ENCODE measurements at regions not wholly inside any gene's neighbourhood (a gene's known extent, or its start where the extent isn't known, plus 50 kb on each side); places are given as distances from the start of the nearest gene placed in this dataset.

DNA sequence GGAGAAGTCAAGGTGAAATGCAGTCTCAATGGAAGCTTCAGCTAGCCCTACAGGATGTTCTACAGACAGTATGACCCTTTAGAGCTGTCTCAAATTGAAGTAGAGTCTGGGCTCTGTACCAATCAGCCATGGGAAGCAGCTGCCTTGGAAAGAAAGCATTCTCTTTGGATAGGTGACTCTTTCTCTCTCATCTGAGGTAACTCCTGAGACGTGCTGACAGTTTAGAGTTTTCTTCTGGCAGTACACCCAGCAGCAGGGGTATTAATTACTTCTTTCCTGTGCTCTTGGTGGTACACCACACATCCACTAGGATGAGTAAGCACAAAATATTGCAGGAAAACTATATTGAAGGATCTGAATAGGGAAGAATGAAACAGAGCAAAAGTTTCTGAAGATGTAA, 329.6 kb upstream of the RGMB start:
- DNase-seq (ENCODE audit: low read depth in 1 of 2, low spot score in 1 of 2): no peak
- in situ Hi-C loops (cut with HindIII; ENCODE audit: low pct_unique_long_range_greater_than_20kb, low sequenced_read_pairs): no loop called here
- TF ChIP-seq JUND (IDR thresholded peaks at IDR 0.05; ENCODE audit: low read depth): no peak

DNA sequence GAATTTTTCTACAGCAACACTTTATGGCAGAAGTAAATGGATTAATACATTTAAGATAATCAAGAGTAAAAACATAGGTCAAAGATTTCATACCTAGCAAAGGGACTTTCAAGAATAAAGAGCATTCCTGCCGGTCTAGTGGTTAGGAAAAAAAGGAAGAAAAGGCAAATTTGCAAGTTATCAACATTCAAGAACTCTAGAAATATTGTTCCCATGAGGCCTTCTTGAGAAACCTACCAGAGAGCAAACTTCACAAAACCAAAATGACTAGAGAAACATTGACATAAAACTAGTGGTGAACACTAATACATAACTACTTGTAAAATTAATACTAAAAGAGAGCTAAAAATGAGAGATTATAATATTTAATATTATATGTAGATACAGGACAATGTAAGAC, 320.2 kb upstream of the RGMB start:
- in situ Hi-C loops (cut with HindIII; ENCODE audit: low pct_unique_long_range_greater_than_20kb, low sequenced_read_pairs): no loop called here
- DNase-seq (ENCODE audit: low read depth in 1 of 2, low spot score in 1 of 2): no peak
- TF ChIP-seq JUND (IDR thresholded peaks at IDR 0.05; ENCODE audit: low read depth): no peak

DNA sequence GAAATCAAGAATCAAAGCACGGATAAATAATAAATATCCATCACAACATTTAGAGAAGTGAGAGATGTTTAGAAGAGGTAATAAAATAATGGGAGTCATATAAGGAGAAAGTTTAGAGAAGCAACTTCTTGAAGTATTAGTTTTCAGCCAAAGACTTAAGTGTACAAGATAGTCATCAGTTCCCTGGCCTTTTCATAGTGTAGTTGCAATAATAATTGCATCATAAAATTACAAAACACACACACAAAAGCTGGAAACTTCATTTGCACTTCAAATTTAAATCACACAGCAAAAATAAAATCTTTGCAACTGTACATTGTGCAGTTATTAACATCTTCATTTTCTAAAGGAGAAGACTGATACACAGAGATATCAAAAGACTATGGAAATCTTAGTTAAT, 319.1 kb upstream of the RGMB start:
- DNase-seq (ENCODE audit: low read depth in 1 of 2, low spot score in 1 of 2): no peak
- TF ChIP-seq JUND (IDR thresholded peaks at IDR 0.05; ENCODE audit: low read depth): no peak
- in situ Hi-C loops (cut with HindIII; ENCODE audit: low pct_unique_long_range_greater_than_20kb, low sequenced_read_pairs): no loop called here

DNA sequence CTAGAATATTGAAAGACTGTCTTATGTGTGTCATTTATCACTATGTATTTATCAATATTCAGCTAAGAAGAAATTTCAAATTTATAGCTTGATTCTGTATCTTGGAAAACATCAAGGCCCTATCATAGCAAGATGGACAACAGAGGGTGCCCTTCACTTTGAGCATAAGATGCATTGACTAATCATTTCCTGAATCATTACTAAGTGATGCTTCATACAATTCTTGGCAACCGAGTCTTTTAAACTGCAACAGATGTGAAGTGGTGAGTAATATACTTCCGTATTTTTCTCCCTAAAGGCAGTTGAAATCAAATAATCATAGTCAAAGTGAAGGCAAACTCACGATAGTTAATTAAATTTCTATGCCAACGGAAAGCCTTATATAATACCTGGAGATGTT, 318.6 kb upstream of the RGMB start:
- in situ Hi-C loops (cut with HindIII; ENCODE audit: low pct_unique_long_range_greater_than_20kb, low sequenced_read_pairs): no loop called here
- DNase-seq (ENCODE audit: low read depth in 1 of 2, low spot score in 1 of 2): no peak
- no peak for TF ChIP-seq JUND (IDR thresholded peaks at IDR 0.05; ENCODE audit: low read depth)

DNA sequence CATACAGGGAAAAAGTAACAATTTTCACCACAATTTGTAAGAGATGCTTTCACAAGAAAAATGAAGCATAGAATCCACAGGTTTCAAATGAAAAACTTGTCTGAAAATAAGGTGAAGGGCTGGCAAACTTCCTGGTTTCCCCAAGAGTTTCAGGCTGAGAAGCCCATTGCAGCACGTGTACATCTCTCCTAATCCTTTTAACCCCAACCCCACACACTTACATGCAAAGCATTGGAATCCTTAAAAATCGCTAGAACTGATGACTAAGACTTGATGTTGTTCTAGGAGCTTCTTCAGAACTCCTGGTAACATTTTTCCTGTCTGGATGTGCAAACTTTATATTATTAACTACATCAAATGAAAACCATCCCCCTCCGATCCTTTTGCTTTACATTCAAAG, 317.8 kb upstream of the RGMB start:
- in situ Hi-C loops (cut with HindIII; ENCODE audit: low pct_unique_long_range_greater_than_20kb, low sequenced_read_pairs): no loop called here
- no peak for TF ChIP-seq JUND (IDR thresholded peaks at IDR 0.05; ENCODE audit: low read depth)
- no peak for DNase-seq (ENCODE audit: low read depth in 1 of 2, low spot score in 1 of 2)

DNA sequence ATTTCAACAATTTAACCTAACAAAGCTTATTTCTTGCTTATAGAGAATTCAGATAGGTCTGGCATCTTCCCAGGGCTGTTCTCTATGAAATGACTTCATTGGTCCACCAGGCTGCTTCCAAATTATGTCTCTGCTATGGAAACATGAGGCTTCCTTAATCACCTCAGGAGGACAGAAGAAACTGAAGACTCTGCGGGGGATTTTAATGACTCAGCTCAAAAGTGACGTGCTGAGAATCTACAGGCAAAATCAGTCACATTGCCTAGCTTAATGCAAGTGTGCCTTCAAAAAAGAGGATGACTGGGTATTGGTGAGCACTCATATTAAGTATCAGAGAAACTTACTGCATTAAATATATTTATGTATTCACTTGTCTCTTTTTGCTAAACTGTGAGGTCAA, 315.5 kb upstream of the RGMB start:
- no peak for TF ChIP-seq JUND (IDR thresholded peaks at IDR 0.05; ENCODE audit: low read depth)
- DNase-seq (ENCODE audit: low read depth in 1 of 2, low spot score in 1 of 2): no peak
- in situ Hi-C loops (cut with HindIII; ENCODE audit: low pct_unique_long_range_greater_than_20kb, low sequenced_read_pairs): no loop called here

DNA sequence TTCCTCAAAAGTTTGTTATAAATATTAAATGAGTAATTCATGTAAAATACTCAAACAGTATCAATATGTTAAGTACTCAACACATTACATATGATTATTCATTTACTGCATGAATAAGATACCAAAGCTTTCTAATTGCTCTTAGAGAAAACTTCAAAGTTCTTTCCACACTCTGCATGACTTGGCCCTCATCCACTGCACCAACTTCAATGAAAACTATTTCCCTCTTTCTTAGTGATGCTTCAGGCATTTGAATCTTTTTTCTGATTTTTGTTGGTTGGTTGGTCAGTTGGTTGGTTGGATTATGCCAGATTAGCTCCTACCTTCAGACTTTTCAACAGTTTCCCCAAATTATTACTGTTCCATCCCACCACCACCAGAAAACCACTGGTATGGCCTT, 314.7 kb upstream of the RGMB start:
- no peak for DNase-seq (ENCODE audit: low read depth in 1 of 2, low spot score in 1 of 2)
- in situ Hi-C loops (cut with HindIII; ENCODE audit: low pct_unique_long_range_greater_than_20kb, low sequenced_read_pairs): no loop called here
- TF ChIP-seq JUND (IDR thresholded peaks at IDR 0.05; ENCODE audit: low read depth): no peak

DNA sequence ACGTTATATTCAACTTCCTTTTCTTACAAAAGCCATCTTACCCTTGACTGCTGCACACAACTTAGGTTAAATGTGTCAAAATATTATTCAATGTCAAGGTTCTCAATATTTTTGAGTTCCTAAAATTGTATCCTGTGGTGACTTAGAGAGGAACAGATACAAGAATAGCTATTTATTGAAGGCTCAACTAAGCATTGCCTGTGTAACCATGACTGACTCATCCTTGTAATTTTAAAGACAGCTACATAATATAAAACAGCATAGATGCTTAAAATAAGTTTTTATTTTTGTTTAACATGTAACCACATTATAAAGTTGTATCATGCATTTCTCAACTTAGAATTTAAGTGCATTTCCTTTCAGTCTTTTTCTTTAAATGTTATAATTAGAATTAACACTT, 312.9 kb upstream of the RGMB start:
- TF ChIP-seq JUND (IDR thresholded peaks at IDR 0.05; ENCODE audit: low read depth): no peak
- in situ Hi-C loops (cut with HindIII; ENCODE audit: low pct_unique_long_range_greater_than_20kb, low sequenced_read_pairs): no loop called here
- no peak for DNase-seq (ENCODE audit: low read depth in 1 of 2, low spot score in 1 of 2)

DNA sequence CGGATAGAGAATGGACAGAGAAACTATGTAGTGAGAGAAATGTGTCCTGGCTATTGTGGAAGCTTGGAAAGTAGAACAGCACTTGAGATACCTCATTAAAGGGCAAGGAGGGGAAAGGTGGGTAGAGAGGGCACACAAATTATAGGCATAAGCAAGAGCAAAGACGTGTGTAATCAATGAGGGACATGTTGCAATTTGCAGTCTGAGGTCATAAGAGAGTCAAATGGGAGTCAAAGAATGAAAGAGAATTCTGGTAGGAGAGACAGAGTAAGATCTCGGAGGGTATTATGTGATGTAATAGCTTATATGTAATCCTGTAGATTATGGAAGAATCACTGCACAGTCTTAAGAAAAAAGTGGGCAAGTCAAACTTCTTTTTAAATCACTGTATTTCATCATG, 312.0 kb upstream of the RGMB start:
- DNase-seq (ENCODE audit: low read depth in 1 of 2, low spot score in 1 of 2): no peak
- TF ChIP-seq JUND (IDR thresholded peaks at IDR 0.05; ENCODE audit: low read depth): no peak
- in situ Hi-C loops (cut with HindIII; ENCODE audit: low pct_unique_long_range_greater_than_20kb, low sequenced_read_pairs): no loop called here

DNA sequence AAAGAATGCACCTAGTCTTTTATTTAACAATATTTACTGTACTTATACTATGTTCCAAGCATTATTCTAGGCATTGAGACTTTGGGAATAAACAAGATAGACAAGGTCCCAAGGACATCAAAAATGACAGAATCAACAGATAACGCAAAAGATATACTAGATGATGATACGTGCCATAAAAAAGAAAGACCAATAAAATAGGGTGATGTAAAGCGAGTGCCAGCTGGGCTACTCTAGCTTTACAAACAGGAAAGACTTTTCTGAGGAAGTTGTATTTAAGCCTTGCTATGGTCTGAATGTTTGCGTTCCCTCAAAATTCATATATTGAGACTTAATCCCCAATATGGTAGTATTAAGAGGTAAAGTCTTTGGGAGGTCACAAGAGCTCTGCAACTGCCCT, 310.2 kb upstream of the RGMB start:
- in situ Hi-C loops (cut with HindIII; ENCODE audit: low pct_unique_long_range_greater_than_20kb, low sequenced_read_pairs): no loop called here
- TF ChIP-seq JUND (IDR thresholded peaks at IDR 0.05; ENCODE audit: low read depth): no peak
- no peak for DNase-seq (ENCODE audit: low read depth in 1 of 2, low spot score in 1 of 2)

DNA sequence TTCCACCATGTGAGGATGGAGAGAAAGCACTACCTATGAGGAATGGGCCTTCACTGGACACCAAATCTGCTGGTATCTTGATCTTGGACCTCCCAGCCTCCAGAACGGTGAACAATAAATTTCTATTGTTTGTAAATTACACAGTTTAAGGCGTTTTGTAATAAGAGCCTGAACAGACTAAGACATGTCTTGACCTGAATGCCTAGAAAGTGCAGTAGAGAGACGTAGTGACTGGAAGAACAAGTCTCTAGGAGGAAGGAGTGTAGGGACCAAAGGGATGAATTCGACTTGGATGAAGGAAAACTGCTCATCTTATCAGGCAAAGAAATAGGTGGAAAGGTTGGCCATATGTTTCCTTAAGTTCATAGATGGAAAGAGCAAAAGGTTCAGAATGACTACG, 309.8 kb upstream of the RGMB start:
- DNase-seq (ENCODE audit: low read depth in 1 of 2, low spot score in 1 of 2): no peak
- in situ Hi-C loops (cut with HindIII; ENCODE audit: low pct_unique_long_range_greater_than_20kb, low sequenced_read_pairs): no loop called here
- no peak for TF ChIP-seq JUND (IDR thresholded peaks at IDR 0.05; ENCODE audit: low read depth)

DNA sequence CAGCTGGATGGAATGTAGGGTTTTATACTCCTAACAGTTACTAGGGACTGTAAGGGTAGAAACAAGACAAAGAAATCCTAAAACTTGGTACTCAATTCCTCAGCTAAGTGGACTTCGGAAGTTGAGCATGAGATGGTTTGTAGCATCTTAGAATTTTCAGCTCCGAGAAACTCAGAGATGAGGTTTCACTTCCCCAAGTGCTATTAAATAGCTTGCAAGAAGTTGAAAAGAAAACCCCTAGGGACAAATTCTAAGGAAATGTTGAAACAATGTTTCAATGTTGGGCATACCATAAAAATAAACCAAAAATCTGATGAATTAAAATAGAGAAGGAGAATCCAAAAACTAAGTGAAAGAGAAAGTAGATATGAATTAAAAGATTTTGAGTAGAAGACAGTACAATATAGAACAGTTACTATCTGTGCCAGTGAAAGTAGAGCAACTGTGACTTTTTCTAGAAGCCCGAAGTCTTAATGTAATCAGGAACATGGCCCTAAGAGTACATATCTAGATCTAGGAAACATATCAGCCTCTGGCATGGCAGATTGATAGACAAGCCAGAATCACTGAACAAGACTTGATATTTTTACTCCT, 308.6 kb upstream of the RGMB start:
- in situ Hi-C loops (cut with HindIII; ENCODE audit: low pct_unique_long_range_greater_than_20kb, low sequenced_read_pairs): no loop called here
- no peak for TF ChIP-seq JUND (IDR thresholded peaks at IDR 0.05; ENCODE audit: low read depth)
- no peak for DNase-seq (ENCODE audit: low read depth in 1 of 2, low spot score in 1 of 2)

DNA sequence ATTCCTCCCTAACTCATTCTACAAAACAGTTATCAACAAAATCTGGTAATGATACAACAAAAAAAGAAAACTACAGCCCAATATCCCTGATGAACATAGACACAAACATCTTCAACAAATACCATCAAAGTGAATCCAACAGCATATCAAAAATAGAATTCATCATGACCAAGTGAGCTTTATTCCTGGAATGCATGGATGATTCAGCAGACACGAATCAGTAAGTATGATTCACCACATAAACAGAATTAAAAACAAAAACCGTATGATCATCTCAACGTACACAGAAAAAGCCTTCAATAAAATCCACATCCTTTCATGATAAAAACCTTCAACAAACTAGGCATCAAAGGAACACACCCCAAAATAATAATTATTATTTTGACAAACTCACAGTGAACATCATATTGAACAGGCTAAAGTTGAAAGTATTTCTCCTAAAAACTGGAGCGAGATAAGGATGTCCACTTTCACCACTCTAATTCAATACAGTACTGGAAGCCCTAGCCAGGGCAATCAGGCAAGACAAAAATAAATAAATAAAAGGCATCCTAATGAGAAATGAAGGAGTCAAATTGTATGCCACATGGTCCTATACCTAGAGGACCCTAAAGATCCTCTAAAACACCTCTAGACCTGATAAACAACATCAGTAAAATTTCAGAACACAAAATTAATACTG, 305.1 kb upstream of the RGMB start:
- no peak for DNase-seq (ENCODE audit: low read depth in 1 of 2, low spot score in 1 of 2)
- in situ Hi-C loops (cut with HindIII; ENCODE audit: low pct_unique_long_range_greater_than_20kb, low sequenced_read_pairs): no loop called here
- TF ChIP-seq JUND (IDR thresholded peaks at IDR 0.05; ENCODE audit: low read depth): no peak

DNA sequence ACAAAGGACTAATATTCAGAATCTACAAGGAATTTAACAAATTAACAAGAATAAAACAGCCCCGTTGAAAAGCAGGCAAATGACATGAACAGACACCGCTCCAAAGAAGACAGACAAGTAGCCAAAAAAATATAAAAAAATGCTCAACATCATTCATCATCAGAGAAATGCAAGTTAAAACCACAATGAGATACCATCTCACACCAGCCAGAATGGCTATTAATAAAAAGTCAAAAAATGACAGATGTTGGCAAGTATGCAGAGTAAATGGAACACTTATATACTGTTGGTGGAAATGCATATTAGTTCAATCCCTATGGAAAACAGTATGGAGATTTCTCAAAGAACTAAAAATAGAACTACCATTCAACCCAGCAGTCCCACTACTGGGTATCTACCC, 302.7 kb upstream of the RGMB start:
- DNase-seq (ENCODE audit: low read depth in 1 of 2, low spot score in 1 of 2): no peak
- TF ChIP-seq JUND (IDR thresholded peaks at IDR 0.05; ENCODE audit: low read depth): no peak
- in situ Hi-C loops (cut with HindIII; ENCODE audit: low pct_unique_long_range_greater_than_20kb, low sequenced_read_pairs): no loop called here

Measured in T47D (cell line).